DND-41 (cell line): ENCODE measurements at regions not wholly inside any gene's neighbourhood (a gene's known extent, or its start where the extent isn't known, plus 50 kb on each side); places are given as distances from the start of the nearest gene placed in this dataset.

ENCODE experiments used
- ATAC-seq: fragments of 200-7000 bp; cut with Tn5 transposase; 3 replicates; pipeline ENCODE4 v1.9.1; 2021; ENCODE audit warnings: low read depth; ENCODE audit not compliant: insufficient read depth
- DNase-seq: peaks from one replicate; pipeline ENCODE4 v3.0.0-alpha.2; 2020
- H2AFZ ChIP-seq: 2 replicates; pipeline ENCODE4 v1.6.0; 2012; ENCODE audit warnings: low read depth, low read length
- H3K27ac ChIP-seq: 2 replicates; pipeline ENCODE4 v1.5.1; 2012; ENCODE audit warnings: low read length, inconsistent platforms
- H3K27me3 ChIP-seq: fragments of 200-600 bp; sonication (generic); 2 replicates; pipeline ENCODE4 v1.6.0; 2012; ENCODE audit warnings: low read length, mild to moderate bottlenecking, inconsistent platforms; ENCODE audit not compliant: insufficient read depth, poor library complexity
- H3K36me3 ChIP-seq: 2 replicates; pipeline ENCODE4 v1.5.1; 2012; ENCODE audit warnings: low read length, inconsistent platforms; ENCODE audit not compliant: insufficient read depth
- H3K4me1 ChIP-seq: 2 replicates; pipeline ENCODE4 v1.5.1; 2012; ENCODE audit warnings: mild to moderate bottlenecking, low read length; ENCODE audit not compliant: insufficient read depth
- H3K4me2 ChIP-seq: 2 replicates; pipeline ENCODE4 v1.6.0; 2012; ENCODE audit warnings: mild to moderate bottlenecking, moderate library complexity, low read length, inconsistent platforms; ENCODE audit not compliant: insufficient read depth
- H3K4me3 ChIP-seq, 2 experiments: fragments of 200-600 bp in 1 of 2; shearing (Covaris generic) in 1 of 2; 2 replicates each; pipeline ENCODE4 v1.5.1; 2012 to 2016; ENCODE audit warnings: inconsistent platforms in 2 of 2, low read length in 2 of 2, mild to moderate bottlenecking in 2 of 2, low read depth in 1 of 2, moderate library complexity in 1 of 2
- H3K79me2 ChIP-seq: 2 replicates; pipeline ENCODE4 v1.6.0; 2012; ENCODE audit warnings: low read length, inconsistent platforms; ENCODE audit not compliant: insufficient read depth
- H3K9ac ChIP-seq: 2 replicates; pipeline ENCODE4 v1.6.0; 2012; ENCODE audit warnings: low read depth, mild to moderate bottlenecking, inconsistent platforms, low read length, moderate library complexity
- H3K9me3 ChIP-seq: 2 replicates; pipeline ENCODE4 v1.5.1; 2012; ENCODE audit warnings: low read length, moderate library complexity, mild to moderate bottlenecking, inconsistent platforms; ENCODE audit not compliant: insufficient read depth, severe bottlenecking
- H4K20me1 ChIP-seq: 2 replicates; pipeline ENCODE4 v1.6.0; 2012; ENCODE audit warnings: low read length; ENCODE audit not compliant: insufficient read depth
- CTCF ChIP-seq: IDR thresholded peaks from 2 replicates; pipeline ENCODE4 v1.5.1; 2012; ENCODE audit warnings: borderline replicate concordance, low read length, moderate library complexity, mild to moderate bottlenecking; ENCODE audit not compliant: poor library complexity, severe bottlenecking; ENCODE audit errors: extremely low read depth
- EZH2 ChIP-seq: IDR thresholded peaks from 3 replicates; pipeline ENCODE4 v1.6.1; 2012; ENCODE audit warnings: borderline replicate concordance, low read depth, mild to moderate bottlenecking, moderate library complexity, low read length, inconsistent platforms; ENCODE audit not compliant: severe bottlenecking

GRCh38 chr6:168194732-168195567 lies 115.9 kb upstream of the FRMD1 start:
- no peak for ATAC-seq
- no peak for TF ChIP-seq CTCF
- no peak for TF ChIP-seq EZH2

GRCh38 chr6:168193816-168194721 lies 115.1 kb upstream of the FRMD1 start:
- Histone ChIP-seq H3K79me2 (no peaks in the 10 kb centered on the region), H2AFZ (no peak overlapping the region), H3K9ac (no peak overlapping the region), H3K4me3 (no peak overlapping the region), H3K9me3 (peaks cover 9% of the 10 kb centered on the region), H3K4me2 (no peak overlapping the region), H3K4me1 (no peaks in the 10 kb centered on the region), H3K27me3 (no peaks in the 10 kb centered on the region), H3K36me3 (no peaks in the 10 kb centered on the region), H4K20me1 (no peaks in the 10 kb centered on the region), H3K27ac (no peak overlapping the region)
- DNase-seq = no peak
- ATAC-seq = no peak
- TF ChIP-seq EZH2 = no peak
- no peak for TF ChIP-seq CTCF

More at GRCh38 chr6:168194732-168195567, 115.9 kb upstream of the FRMD1 start:
- Histone ChIP-seq H3K4me3 (no peak overlapping the region), H3K4me1 (no peaks in the 10 kb centered on the region), H3K4me2 (no peak overlapping the region), H3K27me3 (no peaks in the 10 kb centered on the region), H2AFZ (no peak overlapping the region), H4K20me1 (no peaks in the 10 kb centered on the region), H3K36me3 (no peaks in the 10 kb centered on the region), H3K79me2 (no peaks in the 10 kb centered on the region), H3K9me3 (peaks cover 4% of the 10 kb centered on the region), H3K27ac (no peak overlapping the region), H3K9ac (no peak overlapping the region)
- no peak for DNase-seq

GRCh38 chr6:168192901-168193815 lies 114.1 kb upstream of the FRMD1 start:
- H3K79me2 ChIP-seq = no peaks in the 10 kb centered on the region

More at GRCh38 chr6:168192901-168193815, 114.1 kb upstream of the FRMD1 start:
- H3K9me3 ChIP-seq = peaks cover 8% of the 10 kb centered on the region
- H3K27me3 ChIP-seq = no peaks in the 10 kb centered on the region
- H4K20me1 ChIP-seq = no peaks in the 10 kb centered on the region
- no peak overlapping the region for H3K9ac ChIP-seq
- no peaks in the 10 kb centered on the region for H3K4me1 ChIP-seq
- no peak overlapping the region for H2AFZ ChIP-seq
- H3K4me2 ChIP-seq = no peak overlapping the region
- H3K4me3 ChIP-seq = no peak overlapping the region
- H3K27ac ChIP-seq = no peak overlapping the region
- DNase-seq (no peak), ATAC-seq (no peak)
- TF ChIP-seq CTCF = no peak
- TF ChIP-seq EZH2 = no peak
- H3K36me3 ChIP-seq = no peaks in the 10 kb centered on the region
